ENCODE measurements at regions not wholly inside any gene's neighbourhood (a gene's known extent, or its start where the extent isn't known, plus 50 kb on each side); places are given as distances from the start of the nearest gene placed in this dataset.

DNA sequence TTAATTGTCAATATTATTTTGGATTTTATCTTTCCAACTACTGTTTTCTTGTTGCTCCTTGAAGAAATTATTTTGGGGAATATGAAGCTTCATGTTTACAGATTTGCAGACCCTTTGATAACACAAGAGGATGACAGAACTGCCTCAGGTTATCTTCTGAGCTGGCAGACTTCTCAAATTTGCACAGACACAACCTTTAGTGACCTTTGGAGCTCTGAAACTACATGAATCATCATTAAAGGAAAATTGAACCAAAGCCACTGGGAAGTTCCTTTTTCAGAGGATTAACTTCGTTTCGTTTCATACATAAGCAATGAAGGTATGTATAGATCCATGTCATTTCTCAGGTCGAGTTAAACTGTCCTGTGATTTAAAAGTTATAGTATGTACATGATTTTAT is 85.9 kb downstream of the FBXO5 start:
- no peak for FAIRE-seq
- no peaks in the 10 kb centered on the region for H3K9me3 Mint-ChIP-seq (ENCODE audit: unreplicated experiment)

DNA sequence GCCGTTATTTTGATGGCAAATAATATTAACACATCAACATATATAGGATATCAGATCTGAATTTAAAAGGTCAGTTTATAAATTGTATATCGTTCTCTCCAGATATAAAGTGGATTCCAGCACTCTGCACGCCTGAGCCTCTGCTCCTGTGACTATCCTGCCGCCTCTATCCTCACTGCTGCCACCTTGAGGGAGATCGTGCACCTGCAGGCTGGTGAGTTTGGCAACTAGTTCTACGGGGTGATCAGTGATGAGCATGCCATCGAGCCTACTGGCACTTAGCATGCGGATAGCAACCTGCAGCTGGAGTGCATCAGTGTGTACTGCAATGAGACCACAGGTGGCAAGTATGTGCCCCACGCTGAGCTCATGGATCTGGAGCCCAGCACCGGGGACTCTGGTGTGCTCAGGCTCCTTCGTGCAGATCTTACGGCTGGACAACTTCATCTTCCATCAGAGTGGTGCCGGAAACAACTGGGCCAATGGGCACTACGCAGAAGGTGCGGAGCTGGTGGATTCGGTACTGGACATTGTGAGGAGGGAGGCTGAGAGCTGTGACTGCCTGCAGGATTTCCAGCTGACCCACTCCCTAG is 84.9 kb downstream of the FBXO5 start:
- DNase-seq (ENCODE audit: low read depth): peak; percentile 3

More for the DNA sequence above, 85.9 kb downstream of the FBXO5 start:
- H2AFZ ChIP-seq (ENCODE audit: low read depth, low read length): no peak overlapping the region
- no peak overlapping the region for H3K4me2 ChIP-seq (ENCODE audit: low read length)
- DNase-seq (ENCODE audit: low read depth): no peak
- no peaks in the 10 kb centered on the region for H3K4me1 ChIP-seq (ENCODE audit: insufficient read depth, low read length)
- Mint-ChIP-seq H3K36me3 (ENCODE audit: low read depth, unreplicated experiment) (no peaks in the 10 kb centered on the region), H3K27me3 (ENCODE audit: low read depth, unreplicated experiment) (no peaks in the 10 kb centered on the region), H3K4me1 (ENCODE audit: low read depth, unreplicated experiment) (no peaks in the 10 kb centered on the region), H3K4me3 (ENCODE audit: unreplicated experiment) (no peak overlapping the region), H3K27ac (ENCODE audit: unreplicated experiment) (no peak overlapping the region)
- peaks cover 2% of the 10 kb centered on the region for H3K27me3 ChIP-seq (ENCODE audit: insufficient read depth, low read length)
- H3K79me2 ChIP-seq (ENCODE audit: insufficient read depth, low read length): no peaks in the 10 kb centered on the region
- no peak for TF ChIP-seq EZH2 (IDR thresholded peaks at IDR 0.05; ENCODE audit: insufficient read depth, low read length)
- TF ChIP-seq CTCF (IDR thresholded peaks at IDR 0.05; ENCODE audit: insufficient read depth, low read depth, low read length): no peak
- H3K9me3 ChIP-seq (ENCODE audit: insufficient read depth, low read depth, low read length): no peaks in the 10 kb centered on the region
- H3K36me3 ChIP-seq (ENCODE audit: insufficient read depth, low read length): no peaks in the 10 kb centered on the region
- H3K4me3 ChIP-seq (ENCODE audit: insufficient read depth, low read depth, low read length): no peak overlapping the region
- H3K9ac ChIP-seq (ENCODE audit: low read length): no peak overlapping the region
- no peaks in the 10 kb centered on the region for H4K20me1 ChIP-seq (ENCODE audit: insufficient read depth, low read length)
- no peak overlapping the region for H3K27ac ChIP-seq (ENCODE audit: low read depth, low read length)

More for the DNA sequence above, 84.9 kb downstream of the FBXO5 start:
- Mint-ChIP-seq H3K36me3 (ENCODE audit: low read depth, unreplicated experiment) (no peaks in the 10 kb centered on the region), H3K4me1 (ENCODE audit: low read depth, unreplicated experiment) (no peaks in the 10 kb centered on the region), H3K27me3 (ENCODE audit: low read depth, unreplicated experiment) (no peaks in the 10 kb centered on the region), H3K4me3 (ENCODE audit: unreplicated experiment) (no peak overlapping the region), H3K27ac (ENCODE audit: unreplicated experiment) (no peak overlapping the region), H3K9me3 (ENCODE audit: unreplicated experiment) (no peaks in the 10 kb centered on the region)
- H2AFZ ChIP-seq (ENCODE audit: low read depth, low read length): no peak overlapping the region
- no peak overlapping the region for H3K9ac ChIP-seq (ENCODE audit: low read length)
- FAIRE-seq: peak; percentile 39
- no peaks in the 10 kb centered on the region for H3K9me3 ChIP-seq (ENCODE audit: insufficient read depth, low read depth, low read length)
- TF ChIP-seq CTCF (IDR thresholded peaks at IDR 0.05; ENCODE audit: insufficient read depth, low read depth, low read length) (peak; percentile 85), EZH2 (IDR thresholded peaks at IDR 0.05; ENCODE audit: insufficient read depth, low read length) (no peak)
- H3K79me2 ChIP-seq (ENCODE audit: insufficient read depth, low read length): no peaks in the 10 kb centered on the region
- H3K27ac ChIP-seq (ENCODE audit: low read depth, low read length): no peak overlapping the region
- H3K4me1 ChIP-seq (ENCODE audit: insufficient read depth, low read length): no peaks in the 10 kb centered on the region
- no peak overlapping the region for H3K4me2 ChIP-seq (ENCODE audit: low read length)
- no peaks in the 10 kb centered on the region for H3K36me3 ChIP-seq (ENCODE audit: insufficient read depth, low read length)
- H3K4me3 ChIP-seq (ENCODE audit: insufficient read depth, low read depth, low read length): no peak overlapping the region
- peaks cover 2% of the 10 kb centered on the region for H3K27me3 ChIP-seq (ENCODE audit: insufficient read depth, low read length)
- no peaks in the 10 kb centered on the region for H4K20me1 ChIP-seq (ENCODE audit: insufficient read depth, low read length)
